H1 (cell line): ENCODE measurements at regions not wholly inside any gene's neighbourhood (a gene's known extent, or its start where the extent isn't known, plus 50 kb on each side); places are given as distances from the start of the nearest gene placed in this dataset.

Source experiments
- CTCF ChIA-PET: fragments of 300-600 bp; sonication (Branson Sonifier 250); formaldehyde crosslinking; loops from one replicate; lab custom pipeline; 2021; ENCODE audit not compliant: partially characterized antibody; lab: Charles Lee
- POLR2A ChIA-PET: fragments of 300-600 bp; sonication (Branson Sonifier 250); formaldehyde crosslinking; loops from one replicate; lab custom pipeline; 2021; ENCODE audit warnings: inconsistent platforms; ENCODE audit not compliant: partially characterized antibody; lab: Charles Lee
- DNase-seq, 2 experiments: peaks; one replicate each; pipeline versions ENCODE4 v3.0.0 to v3.0.0-alpha.2; 2010 to 2022; ENCODE audit warnings: low spot score in 2 of 2, low read depth in 1 of 2, mixed read lengths in 1 of 2
- FAIRE-seq: peaks from 2 replicates; lab custom pipeline; 2011; peaks lifted over from hg19 to GRCh38; lab: Jason Lieb, UNC
- H2AFZ ChIP-seq: 2 replicates; pipeline ENCODE4 v1.8.1; 2012; ENCODE audit warnings: low read length, inconsistent platforms
- H2AK5ac ChIP-seq: 2 replicates; pipeline ENCODE4 v1.6.1; 2013; ENCODE audit warnings: low read depth, low read length
- H2BK120ac ChIP-seq: replicated peaks from 2 replicates; pipeline ENCODE3; 2013; ENCODE audit warnings: low read depth, low read length, inconsistent platforms
- H2BK12ac ChIP-seq: 2 replicates; pipeline ENCODE4 v1.6.1; 2013; ENCODE audit warnings: low read depth, low read length
- H2BK15ac ChIP-seq: 2 replicates; pipeline ENCODE4 v1.6.1; 2013; ENCODE audit warnings: low read length
- H2BK20ac ChIP-seq: 2 replicates; pipeline ENCODE4 v1.6.1; 2013; ENCODE audit warnings: low read length
- H2BK5ac ChIP-seq: 2 replicates; pipeline ENCODE4 v1.6.1; 2013; ENCODE audit warnings: low read depth, low read length
- H3K14ac ChIP-seq: 2 replicates; pipeline ENCODE4 v1.6.1; 2013; ENCODE audit warnings: inconsistent platforms; ENCODE audit not compliant: insufficient read length
- H3K18ac ChIP-seq: 2 replicates; pipeline ENCODE4 v1.6.1; 2013; ENCODE audit warnings: low read length; ENCODE audit errors: extremely low read depth
- H3K23ac ChIP-seq: 2 replicates; pipeline ENCODE4 v1.6.1; 2013; ENCODE audit warnings: inconsistent platforms; ENCODE audit not compliant: insufficient read length
- H3K23me2 ChIP-seq: 2 replicates; pipeline ENCODE4 v1.6.1; 2013; ENCODE audit warnings: low read depth, low read length
- H3K27ac ChIP-seq: 2 replicates; pipeline ENCODE4 v1.6.1; 2011; ENCODE audit warnings: low read depth, low read length, inconsistent platforms
- H3K27me3 ChIP-seq, 4 experiments: replicated peaks in 1 of 4; 1 replicate in 1 of 4; 2 replicates in 3 of 4; pipeline versions ENCODE4 v1.6.1 to v1.8.1; 2011 to 2013; ENCODE audit warnings: low read length in 3 of 4, mild to moderate bottlenecking in 3 of 4, inconsistent platforms in 2 of 4, mixed read lengths in 2 of 4, moderate library complexity in 1 of 4; ENCODE audit not compliant: control insufficient read depth in 3 of 4, insufficient read depth in 3 of 4; ENCODE audit errors: extremely low read depth in 1 of 4
- H3K36me3 ChIP-seq, 4 experiments: 2 replicates each; pipeline versions ENCODE4 v1.6.1 to v1.8.1; 2011 to 2013; ENCODE audit warnings: mild to moderate bottlenecking in 4 of 4, low read length in 3 of 4, moderate library complexity in 2 of 4, control low read depth in 1 of 4, inconsistent platforms in 1 of 4; ENCODE audit not compliant: insufficient read depth in 4 of 4, control insufficient read depth in 2 of 4
- H3K4ac ChIP-seq: replicated peaks from 2 replicates; pipeline ENCODE3; 2013; ENCODE audit warnings: low read length, low read depth, mixed read lengths, inconsistent platforms; ENCODE audit not compliant: insufficient read length
- H3K4me1 ChIP-seq, 4 experiments: replicated peaks in 1 of 4; 1 replicate in 1 of 4; 2 replicates in 3 of 4; pipeline versions ENCODE4 v1.6.1 to v1.8.1; 2011 to 2013; ENCODE audit warnings: low read length in 3 of 4, inconsistent platforms in 2 of 4, mixed read lengths in 1 of 4; ENCODE audit not compliant: insufficient read depth in 4 of 4, control insufficient read depth in 3 of 4
- H3K4me2 ChIP-seq, 2 experiments: 2 replicates each; pipeline versions ENCODE4 v1.6.1 to v1.8.1; 2011 to 2013; ENCODE audit warnings: low read depth in 2 of 2, low read length in 2 of 2, control low read depth in 1 of 2, inconsistent platforms in 1 of 2, mild to moderate bottlenecking in 1 of 2; ENCODE audit not compliant: insufficient read depth in 1 of 2
- H3K4me3 ChIP-seq, 4 experiments: fragments of 200-600, 300-600 bp in 1 of 4; sonication (generic), shearing (Covaris generic), sonication (Bioruptor Twin) in 1 of 4; 2 replicates each; pipeline versions ENCODE4 v1.5.1 to v1.8.1; 2011 to 2016; ENCODE audit warnings: low read length in 4 of 4, low read depth in 3 of 4, control low read depth in 2 of 4, inconsistent platforms in 2 of 4, mild to moderate bottlenecking in 2 of 4, mixed read lengths in 1 of 4, moderate library complexity in 1 of 4; ENCODE audit not compliant: insufficient read depth in 2 of 4; ENCODE audit errors: extremely low read depth in 1 of 4
- H3K56ac ChIP-seq: replicated peaks from 2 replicates; pipeline ENCODE3; 2013; ENCODE audit warnings: low read depth, mild to moderate bottlenecking, mixed read lengths, low read length, inconsistent platforms; ENCODE audit not compliant: insufficient read length
- H3K79me1 ChIP-seq: 2 replicates; pipeline ENCODE4 v1.6.1; 2013; ENCODE audit warnings: low read depth, low read length, control low read depth
- H3K79me2 ChIP-seq, 2 experiments: 2 replicates each; pipeline versions ENCODE4 v1.6.1 to v1.8.1; 2012 to 2013; ENCODE audit warnings: low read length in 2 of 2, mild to moderate bottlenecking in 2 of 2, inconsistent platforms in 1 of 2; ENCODE audit not compliant: insufficient read depth in 2 of 2, control insufficient read depth in 1 of 2
- H3K9ac ChIP-seq, 4 experiments: replicated peaks in 1 of 4; 1 replicate in 1 of 4; 2 replicates in 3 of 4; pipeline versions ENCODE4 v1.6.1 to v1.8.1; 2011 to 2013; ENCODE audit warnings: low read depth in 3 of 4, low read length in 3 of 4, control low read depth in 2 of 4, mild to moderate bottlenecking in 2 of 4, moderate library complexity in 2 of 4, inconsistent platforms in 1 of 4; ENCODE audit errors: extremely low read depth in 1 of 4
- H3K9me3 ChIP-seq, 2 experiments: 2 replicates each; pipeline versions ENCODE4 v1.6.1 to v1.8.1; 2012 to 2013; ENCODE audit warnings: mild to moderate bottlenecking in 2 of 2, moderate library complexity in 2 of 2, control low read depth in 1 of 2, inconsistent platforms in 1 of 2, low read depth in 1 of 2, low read length in 1 of 2, mixed read lengths in 1 of 2; ENCODE audit not compliant: insufficient read depth in 2 of 2
- H4K20me1 ChIP-seq, 2 experiments: replicated peaks in 1 of 2; 2 replicates each; pipeline versions ENCODE3 to v1.8.1; 2011 to 2013; ENCODE audit warnings: inconsistent platforms in 2 of 2, low read length in 2 of 2, mild to moderate bottlenecking in 1 of 2; ENCODE audit not compliant: insufficient read depth in 2 of 2, control insufficient read depth in 1 of 2
- H4K5ac ChIP-seq: 2 replicates; pipeline ENCODE4 v1.6.1; 2013; ENCODE audit warnings: low read length, low read depth, mixed read lengths, inconsistent platforms; ENCODE audit not compliant: insufficient read length
- H4K8ac ChIP-seq: 2 replicates; pipeline ENCODE4 v1.8.0; 2013; ENCODE audit warnings: mild to moderate bottlenecking, moderate library complexity, low read length, inconsistent platforms; ENCODE audit not compliant: insufficient read depth; ENCODE audit errors: extremely low read depth
- H4K91ac ChIP-seq: replicated peaks from 2 replicates; pipeline ENCODE3; 2013; ENCODE audit warnings: low read length, mixed read lengths, inconsistent platforms; ENCODE audit not compliant: insufficient read length
- ASH2L ChIP-seq: fragments of 200-600, 300-600 bp; sonication (generic); IDR thresholded peaks from one replicate; pipeline ENCODE4 v1.7.1; 2017; ENCODE audit warnings: low read length
- POLR2A ChIP-seq, 2 experiments: IDR thresholded peaks; 1 replicate in 1 of 2; 2 replicates in 1 of 2; pipeline ENCODE4 v1.6.1; 2011; ENCODE audit warnings: low read depth in 2 of 2, low read length in 2 of 2, mild to moderate bottlenecking in 2 of 2; ENCODE audit errors: control extremely low read depth in 1 of 2
- WGBS, 2 experiments: shearing (Covaris generic) in 1 of 2; methylation state at CpG; one replicate each; pipeline versions ENCODE4 v1.1.6 to v1.1.7; 2013 to 2015; ENCODE audit warnings: low lambda C conversion rate in 2 of 2, mixed read lengths in 2 of 2, inconsistent platforms in 1 of 2, low coverage in 1 of 2, missing lambda C conversion rate in 1 of 2; ENCODE audit not compliant: insufficient replicate concordance in 2 of 2, insufficient coverage in 1 of 2, insufficient read length in 1 of 2; ENCODE audit errors: extremely low coverage in 1 of 2, missing lambda C conversion rate in 1 of 2; 5-methylcytosine and 5-hydroxymethylcytosine counted together

- H3K14ac ChIP-seq, result no peak overlapping the region
- no peak overlapping the region for H4K5ac ChIP-seq
- no peak for FAIRE-seq
- H2BK20ac ChIP-seq, result no peak overlapping the region
- CTCF ChIA-PET, result interaction anchor here (0.6 to 1.3 kb wide), 2 partner anchors 14 to 594 kb away, joined by 4 to 5 read pairs; no protein-coding TSS in a partner anchor
- H3K27ac ChIP-seq, result no peak overlapping the region
- H3K36me3 ChIP-seq, result no peaks in the 10 kb centered on the region
- no peak overlapping the region for H3K56ac ChIP-seq
- H3K4me1 ChIP-seq, result no peaks in the 10 kb centered on the region; a peak in 1 of 7 replicates
- H3K9ac ChIP-seq, result no peak overlapping the region
- no peaks in the 10 kb centered on the region for H3K23me2 ChIP-seq
- TF ChIP-seq ASH2L (no peak), POLR2A (IDR thresholded peaks at IDR 0.05; ENCODE audit: control extremely low read depth in 1 of 2, low read depth in 2 of 2, low read length in 2 of 2) (no peak)
- no peak overlapping the region for H2BK5ac ChIP-seq
- POLR2A ChIA-PET, result no interaction called here
- no peak overlapping the region for H4K91ac ChIP-seq
- no peaks in the 10 kb centered on the region for H4K20me1 ChIP-seq
- DNase-seq, result no peak
- H3K79me2 ChIP-seq, result no peaks in the 10 kb centered on the region
- no peak overlapping the region for H3K4ac ChIP-seq
- no peak overlapping the region for H4K8ac ChIP-seq
- no peak overlapping the region for H3K4me2 ChIP-seq
- no peak overlapping the region for H2BK120ac ChIP-seq
- no peak overlapping the region for H3K18ac ChIP-seq
- no peaks in the 10 kb centered on the region for H3K27me3 ChIP-seq
- H2AFZ ChIP-seq, result no peak overlapping the region
- H2BK15ac ChIP-seq, result no peak overlapping the region
- no peak overlapping the region for H2BK12ac ChIP-seq
- no peaks in the 10 kb centered on the region for H3K79me1 ChIP-seq
- H3K4me3 ChIP-seq, result no peak overlapping the region
- H3K23ac ChIP-seq, result no peak overlapping the region
- H2AK5ac ChIP-seq, result no peak overlapping the region
- 84% methylated on average over 14 of the region's 14 CpGs; no CpG with 5 or more reads in 1 of the 2 experiments for WGBS, 2 experiments
- no peaks in the 10 kb centered on the region for H3K9me3 ChIP-seq
Measured at GRCh38 chr11:130560000-130560780, 111.7 kb downstream of the ADAMTS15 start.
